ENCODE measurements at regions not wholly inside any gene's neighbourhood (a gene's known extent, or its start where the extent isn't known, plus 50 kb on each side); places are given as distances from the start of the nearest gene placed in this dataset.
"Not testable (repeated sequence)": the region's sequence is repeated elsewhere in the genome, so short reads cannot be mapped to it uniquely, and the experiment has no call there.

- DNase-seq = peak; percentile 99
These were observed 90.2 kb upstream of the TSPAN2 start for GRCh38 chr1:115179397-115180079.

- DNase-seq = no peak
These were observed 86.9 kb upstream of the TSPAN2 start for GRCh38 chr1:115176189-115176588.

GRCh38 chr1:115175596-115175995 lies 86.3 kb upstream of the TSPAN2 start:
- peak; percentile 68 for DNase-seq

GRCh38 chr1:115173151-115173550 lies 83.8 kb upstream of the TSPAN2 start:
- no peak for DNase-seq

- no peak for DNase-seq
These were observed 83.0 kb upstream of the TSPAN2 start for GRCh38 chr1:115172270-115172669.

GRCh38 chr1:115170961-115171392 lies 81.7 kb upstream of the TSPAN2 start:
- no peak for DNase-seq

- no peak for DNase-seq
These were observed 81.1 kb upstream of the TSPAN2 start for GRCh38 chr1:115170377-115170776.

- DNase-seq = no peak
These were observed 78.7 kb upstream of the TSPAN2 start for GRCh38 chr1:115168026-115168425.

- DNase-seq = no peak
These were observed 77.3 kb upstream of the TSPAN2 start for GRCh38 chr1:115166531-115167091.

- no peak for DNase-seq
These were observed 76.5 kb upstream of the TSPAN2 start for GRCh38 chr1:115165776-115166175.

- DNase-seq = no peak
These were observed 75.8 kb upstream of the TSPAN2 start for GRCh38 chr1:115164940-115165705.

- DNase-seq = no peak
These were observed 75.2 kb upstream of the TSPAN2 start for GRCh38 chr1:115164484-115164883.

GRCh38 chr1:115160728-115161127 lies 71.4 kb upstream of the TSPAN2 start:
- DNase-seq = no peak

- no peak for DNase-seq
These were observed 70.7 kb upstream of the TSPAN2 start for GRCh38 chr1:115159958-115160357.

- DNase-seq = no peak
These were observed 68.9 kb upstream of the TSPAN2 start for GRCh38 chr1:115158181-115158580.

GRCh38 chr1:115156826-115157468 lies 67.6 kb upstream of the TSPAN2 start:
- peak; percentile 77 for DNase-seq

GRCh38 chr1:115153966-115154557 lies 64.8 kb upstream of the TSPAN2 start:
- no peak for DNase-seq

GRCh38 chr1:115147928-115148327 lies 58.6 kb upstream of the TSPAN2 start:
- not testable (repeated sequence) for DNase-seq

- no peak for DNase-seq
These were observed 55.9 kb upstream of the TSPAN2 start for GRCh38 chr1:115145226-115145625.

- DNase-seq = no peak
These were observed 54.9 kb upstream of the TSPAN2 start for GRCh38 chr1:115144176-115144575.

GRCh38 chr1:115142616-115143015 lies 53.3 kb upstream of the TSPAN2 start:
- DNase-seq = no peak

GRCh38 chr1:115141145-115141454 lies 51.8 kb upstream of the TSPAN2 start:
- DNase-seq = no peak

GRCh38 chr1:115140442-115141144 lies 51.3 kb upstream of the TSPAN2 start:
- DNase-seq = no peak
